SK-N-SH (cell line): ENCODE measurements at regions not wholly inside any gene's neighbourhood (a gene's known extent, or its start where the extent isn't known, plus 50 kb on each side); places are given as distances from the start of the nearest gene placed in this dataset.

Source experiments
- CTCF ChIA-PET: fragments of 300-600, 350-600 bp; formaldehyde crosslinking; extraction: SDS; loops from one replicate; lab custom pipeline; 2021; lab: Yijun Ruan, JAX
- POLR2A ChIA-PET: fragments of 350-600 bp; sonication (Branson Sonifier 250); formaldehyde crosslinking; extraction: SDS; loops from one replicate; lab custom pipeline; 2020; ENCODE audit warnings: antibody characterized with exemption, inconsistent platforms; lab: Yijun Ruan, JAX
- DNase-seq: peaks from one replicate; pipeline ENCODE4 v3.0.0; 2012
- H2AFZ ChIP-seq: fragments of 200-600 bp; sonication (generic); 2 replicates; pipeline ENCODE4 v1.8.1; 2016; ENCODE audit warnings: antibody characterized with exemption, mild to moderate bottlenecking, low read depth
- H3F3A ChIP-seq: fragments of 200-600 bp; sonication (generic); replicated peaks from 2 replicates; pipeline ENCODE3; 2016; ENCODE audit warnings: antibody characterized with exemption, mild to moderate bottlenecking; ENCODE audit not compliant: insufficient read depth
- H3K27ac ChIP-seq, 2 experiments: fragments of 200-500 bp in 1 of 2; fragments of 200-600 bp in 1 of 2; sonication (Bioruptor generic) in 1 of 2; sonication (generic), shearing (Covaris generic) in 1 of 2; 2 replicates each; pipeline versions ENCODE4 v1.5.1 to v1.6.1; 2014 to 2016; ENCODE audit warnings: low read depth in 2 of 2, inconsistent platforms in 1 of 2, low read length in 1 of 2, mild to moderate bottlenecking in 1 of 2, mixed read lengths in 1 of 2
- H3K27me3 ChIP-seq: fragments of 200-600 bp; sonication (generic), shearing (Covaris generic); 2 replicates; pipeline ENCODE4 v1.6.1; 2016; ENCODE audit warnings: mixed run types; ENCODE audit not compliant: insufficient read depth
- H3K36me3 ChIP-seq, 2 experiments: fragments of 200-500 bp in 1 of 2; fragments of 200-600 bp in 1 of 2; sonication (Bioruptor generic) in 1 of 2; sonication (generic) in 1 of 2; replicated peaks in 1 of 2; 2 replicates each; pipeline versions ENCODE3 to v1.5.1; 2014 to 2016; ENCODE audit warnings: low read length in 1 of 2, mild to moderate bottlenecking in 1 of 2; ENCODE audit not compliant: insufficient read depth in 2 of 2, control insufficient read depth in 1 of 2
- H3K4me1 ChIP-seq, 2 experiments: fragments of 200-500 bp in 1 of 2; fragments of 200-600 bp in 1 of 2; sonication (Bioruptor generic) in 1 of 2; sonication (generic), shearing (Covaris generic) in 1 of 2; 2 replicates each; pipeline versions ENCODE4 v1.5.1 to v1.6.1; 2014 to 2016; ENCODE audit warnings: low read depth in 1 of 2, low read length in 1 of 2, mixed run types in 1 of 2; ENCODE audit not compliant: insufficient read depth in 2 of 2, control insufficient read depth in 1 of 2
- H3K4me2 ChIP-seq: fragments of 200-600 bp; sonication (generic), shearing (Covaris generic); 2 replicates; pipeline ENCODE4 v1.6.1; 2017; ENCODE audit warnings: mixed run types
- H3K4me3 ChIP-seq, 2 experiments: fragments of 200-500 bp in 1 of 2; fragments of 200-600 bp in 1 of 2; sonication (Bioruptor generic) in 1 of 2; sonication (generic), shearing (Covaris generic) in 1 of 2; 2 replicates each; pipeline versions ENCODE4 v1.5.1 to v1.8.1; 2014 to 2016; ENCODE audit warnings: low read depth in 2 of 2, inconsistent platforms in 1 of 2, low read length in 1 of 2, mild to moderate bottlenecking in 1 of 2, mixed read lengths in 1 of 2, moderate library complexity in 1 of 2
- H3K79me2 ChIP-seq: fragments of 200-600 bp; sonication (generic); 2 replicates; pipeline ENCODE4 v1.8.1; 2017; ENCODE audit warnings: mild to moderate bottlenecking; ENCODE audit not compliant: insufficient read depth
- H3K9ac ChIP-seq: fragments of 200-600 bp; sonication (generic); 2 replicates; pipeline ENCODE4 v1.6.1; 2017; ENCODE audit warnings: mixed run types
- H3K9me2 ChIP-seq: fragments of 200-600 bp; sonication (generic); 2 replicates; pipeline ENCODE4 v1.6.1; 2017; ENCODE audit warnings: mixed run types
- H3K9me3 ChIP-seq: fragments of 200-600 bp; sonication (generic); 2 replicates; pipeline ENCODE4 v1.6.1; 2017; ENCODE audit warnings: mixed run types, mild to moderate bottlenecking, moderate library complexity
- H4K20me1 ChIP-seq: fragments of 200-600 bp; sonication (generic); 2 replicates; pipeline ENCODE4 v1.6.1; 2017; ENCODE audit warnings: mild to moderate bottlenecking, mixed run types; ENCODE audit not compliant: insufficient read depth
- CHD2 ChIP-seq: fragments of 150-350 bp; IDR thresholded peaks from 2 replicates; pipeline ENCODE4 v1.6.1; 2018; ENCODE audit warnings: low read length; ENCODE audit not compliant: partially characterized antibody
- EP300 ChIP-seq, 2 experiments: IDR thresholded peaks; 2 replicates each; pipeline versions ENCODE4 v1.4.0 to v1.6.1; 2012; ENCODE audit warnings: borderline replicate concordance in 1 of 2, low read depth in 1 of 2, low read length in 1 of 2
- FOXJ3 ChIP-seq: sonication (generic); formaldehyde crosslinking; IDR thresholded peaks from 2 replicates; pipeline ENCODE4 v1.5.1; 2020; ENCODE audit warnings: mild to moderate bottlenecking, missing genetic modification reagents
- FOXM1 ChIP-seq: IDR thresholded peaks from 2 replicates; pipeline ENCODE4 v1.4.0; 2012; ENCODE audit warnings: low read depth, mild to moderate bottlenecking
- GATA2 ChIP-seq: sonication (generic); formaldehyde crosslinking; IDR thresholded peaks from 2 replicates; pipeline ENCODE4 v1.5.0; 2020; ENCODE audit warnings: mild to moderate bottlenecking, missing genetic modification reagents
- JUND ChIP-seq: IDR thresholded peaks from 2 replicates; pipeline ENCODE4 v1.4.0; 2012
- MEF2A ChIP-seq: IDR thresholded peaks from 2 replicates; pipeline ENCODE4 v1.4.0; 2012; ENCODE audit warnings: low read depth, borderline replicate concordance
- NRF1 ChIP-seq: IDR thresholded peaks from 2 replicates; pipeline ENCODE4 v1.6.1; 2012; ENCODE audit warnings: low read depth, mild to moderate bottlenecking, low read length
- POLR2AphosphoS5 ChIP-seq: IDR thresholded peaks from 2 replicates; pipeline ENCODE4 v1.6.1; 2012; ENCODE audit warnings: low read depth, low read length
- RCOR1 ChIP-seq: fragments of 150-350 bp; IDR thresholded peaks from 2 replicates; pipeline ENCODE4 v1.6.1; 2017; ENCODE audit warnings: antibody characterized with exemption, low read length
- RFX5 ChIP-seq: IDR thresholded peaks from 2 replicates; pipeline ENCODE4 v1.6.1; 2012; ENCODE audit warnings: mild to moderate bottlenecking, improper control_type of control experiment, low read length
- RXRA ChIP-seq: IDR thresholded peaks from 2 replicates; pipeline ENCODE4 v1.4.0; 2012; ENCODE audit warnings: low read depth, mild to moderate bottlenecking, borderline replicate concordance
- SIN3A ChIP-seq: IDR thresholded peaks from 2 replicates; pipeline ENCODE4 v1.6.1; 2012; ENCODE audit warnings: low read depth, mild to moderate bottlenecking, low read length, moderate library complexity, borderline replicate concordance
- TAF1 ChIP-seq: IDR thresholded peaks from 2 replicates; pipeline ENCODE4 v1.6.1; 2012; ENCODE audit warnings: low read depth, mild to moderate bottlenecking, low read length, moderate library complexity, borderline replicate concordance
- TCF12 ChIP-seq: IDR thresholded peaks from 2 replicates; pipeline ENCODE4 v1.4.0; 2012
- YY1 ChIP-seq: IDR thresholded peaks from 2 replicates; pipeline ENCODE4 v1.4.0; 2012; ENCODE audit warnings: low read depth, mild to moderate bottlenecking
- WGBS: methylation state at CpG from one replicate; pipeline ENCODE4 v1.1.6; 2017; ENCODE audit warnings: low lambda C conversion rate; 5-methylcytosine and 5-hydroxymethylcytosine counted together
- TF ChIP-seq, protein P1 (sequence below): IDR thresholded peaks from 2 replicates; pipeline ENCODE4 v1.6.1; 2012; ENCODE audit warnings: mild to moderate bottlenecking, low read depth, low read length, moderate library complexity
- TF ChIP-seq, protein P2 (sequence below): IDR thresholded peaks from 2 replicates; pipeline ENCODE4 v1.4.0; 2012; ENCODE audit warnings: low read depth, borderline replicate concordance
- TF ChIP-seq, protein P3 (sequence below): fragments of 150-350 bp; IDR thresholded peaks from 2 replicates; pipeline ENCODE4 v1.6.1; 2017; ENCODE audit warnings: antibody characterized with exemption, low read length, low read depth, borderline replicate concordance

DNA sequence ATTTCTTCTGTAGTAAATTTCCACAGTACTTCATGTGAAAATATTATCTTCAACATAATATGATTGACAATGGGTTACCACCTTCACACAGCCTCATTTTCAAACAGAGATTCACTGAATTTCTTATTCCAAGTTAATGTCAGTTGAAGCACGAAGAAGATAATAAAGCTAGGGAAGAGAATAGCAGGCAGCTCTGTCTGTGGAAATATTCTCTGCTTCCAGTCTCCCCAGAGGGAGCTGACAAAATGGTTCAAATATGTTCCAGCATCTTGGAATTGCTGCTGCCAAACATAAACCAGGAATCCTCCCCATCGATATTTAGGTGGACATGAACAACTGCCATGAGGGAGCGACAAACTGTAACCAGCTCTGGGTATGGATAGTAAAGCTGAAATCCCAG lies 224.8 kb downstream of the GJA1 start (continued):
- TF ChIP-seq CHD2 = no peak
- TF ChIP-seq EP300 (IDR thresholded peaks at IDR 0.05; ENCODE audit: borderline replicate concordance in 1 of 2, low read depth in 1 of 2, low read length in 1 of 2) = no peak
- no peak for TF ChIP-seq SIN3A
- TF ChIP-seq, protein P1, sequence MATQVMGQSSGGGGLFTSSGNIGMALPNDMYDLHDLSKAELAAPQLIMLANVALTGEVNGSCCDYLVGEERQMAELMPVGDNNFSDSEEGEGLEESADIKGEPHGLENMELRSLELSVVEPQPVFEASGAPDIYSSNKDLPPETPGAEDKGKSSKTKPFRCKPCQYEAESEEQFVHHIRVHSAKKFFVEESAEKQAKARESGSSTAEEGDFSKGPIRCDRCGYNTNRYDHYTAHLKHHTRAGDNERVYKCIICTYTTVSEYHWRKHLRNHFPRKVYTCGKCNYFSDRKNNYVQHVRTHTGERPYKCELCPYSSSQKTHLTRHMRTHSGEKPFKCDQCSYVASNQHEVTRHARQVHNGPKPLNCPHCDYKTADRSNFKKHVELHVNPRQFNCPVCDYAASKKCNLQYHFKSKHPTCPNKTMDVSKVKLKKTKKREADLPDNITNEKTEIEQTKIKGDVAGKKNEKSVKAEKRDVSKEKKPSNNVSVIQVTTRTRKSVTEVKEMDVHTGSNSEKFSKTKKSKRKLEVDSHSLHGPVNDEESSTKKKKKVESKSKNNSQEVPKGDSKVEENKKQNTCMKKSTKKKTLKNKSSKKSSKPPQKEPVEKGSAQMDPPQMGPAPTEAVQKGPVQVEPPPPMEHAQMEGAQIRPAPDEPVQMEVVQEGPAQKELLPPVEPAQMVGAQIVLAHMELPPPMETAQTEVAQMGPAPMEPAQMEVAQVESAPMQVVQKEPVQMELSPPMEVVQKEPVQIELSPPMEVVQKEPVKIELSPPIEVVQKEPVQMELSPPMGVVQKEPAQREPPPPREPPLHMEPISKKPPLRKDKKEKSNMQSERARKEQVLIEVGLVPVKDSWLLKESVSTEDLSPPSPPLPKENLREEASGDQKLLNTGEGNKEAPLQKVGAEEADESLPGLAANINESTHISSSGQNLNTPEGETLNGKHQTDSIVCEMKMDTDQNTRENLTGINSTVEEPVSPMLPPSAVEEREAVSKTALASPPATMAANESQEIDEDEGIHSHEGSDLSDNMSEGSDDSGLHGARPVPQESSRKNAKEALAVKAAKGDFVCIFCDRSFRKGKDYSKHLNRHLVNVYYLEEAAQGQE = no peak

DNA sequence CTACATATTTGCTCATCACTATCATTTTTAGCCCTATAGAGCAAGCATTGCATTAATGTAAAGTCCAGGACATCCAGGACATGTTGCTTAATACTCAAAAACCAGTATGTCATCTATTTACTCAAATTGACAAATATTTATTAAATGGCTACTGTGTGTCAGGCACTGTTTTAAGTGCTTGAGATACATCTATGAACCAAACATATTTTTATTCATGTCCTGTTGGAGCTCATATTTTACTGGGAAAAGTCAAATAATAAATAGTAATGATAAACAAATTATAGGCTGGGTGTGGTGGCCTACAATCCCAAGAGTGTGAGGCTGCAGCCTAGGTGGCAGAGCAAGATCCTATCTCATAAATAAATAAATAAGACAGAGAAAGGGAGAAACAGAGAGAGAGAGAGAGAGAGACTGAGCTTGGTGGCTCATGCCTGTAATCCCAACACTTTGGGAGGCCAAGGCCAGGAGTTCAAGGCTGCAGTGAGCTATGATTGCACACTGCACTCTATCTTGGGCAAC lies 227.9 kb downstream of the GJA1 start:
- H3K4me1 ChIP-seq = peaks cover 0 to 8% of the 10 kb centered on the region in 2 experiments; a peak in 1 of 4 replicates
- CTCF ChIA-PET = interaction anchor here (0.8 kb wide), 1 partner anchor 13 kb away, joined by 3 read pairs; no protein-coding TSS in a partner anchor
- no peaks in the 10 kb centered on the region for H3K79me2 ChIP-seq
- no peak overlapping the region for H3K27ac ChIP-seq
- H3K27me3 ChIP-seq = no peaks in the 10 kb centered on the region
- H3K9ac ChIP-seq = no peak overlapping the region
- H4K20me1 ChIP-seq = no peaks in the 10 kb centered on the region
- POLR2A ChIA-PET = no interaction called here
- no peak for DNase-seq
- H2AFZ ChIP-seq = no peak overlapping the region
- TF ChIP-seq, protein P2, sequence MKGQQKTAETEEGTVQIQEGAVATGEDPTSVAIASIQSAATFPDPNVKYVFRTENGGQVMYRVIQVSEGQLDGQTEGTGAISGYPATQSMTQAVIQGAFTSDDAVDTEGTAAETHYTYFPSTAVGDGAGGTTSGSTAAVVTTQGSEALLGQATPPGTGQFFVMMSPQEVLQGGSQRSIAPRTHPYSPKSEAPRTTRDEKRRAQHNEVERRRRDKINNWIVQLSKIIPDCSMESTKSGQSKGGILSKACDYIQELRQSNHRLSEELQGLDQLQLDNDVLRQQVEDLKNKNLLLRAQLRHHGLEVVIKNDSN = no peak
- H3K9me3 ChIP-seq = 0 out of 2 replicates have a peak, but pooled peaks cover 5% of the 10 kb centered on the region
- H3K9me2 ChIP-seq = no peaks in the 10 kb centered on the region
- H3K36me3 ChIP-seq = no peaks in the 10 kb centered on the region
- peaks cover 3% of the 10 kb centered on the region for H3F3A ChIP-seq
- H3K4me3 ChIP-seq = no peak overlapping the region
- no peak overlapping the region for H3K4me2 ChIP-seq

DNA sequence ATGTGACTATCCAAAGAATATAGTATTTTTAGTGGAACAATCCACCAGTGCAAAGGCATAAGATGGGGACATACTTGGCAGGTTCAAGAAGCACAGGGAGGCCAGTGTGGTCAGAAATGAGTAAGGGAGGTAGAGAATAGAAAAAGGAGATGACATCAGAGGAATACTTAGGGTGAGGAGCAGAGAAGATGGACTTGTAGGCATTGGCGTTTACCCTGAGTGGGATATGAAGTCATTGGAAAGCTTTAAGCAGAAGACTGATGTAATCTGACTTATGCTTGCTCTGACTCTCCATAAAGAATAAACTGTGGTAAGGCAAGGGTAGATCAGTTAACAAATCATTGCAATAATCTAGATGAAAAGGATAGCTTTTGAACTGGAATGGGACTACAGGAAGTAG lies 228.7 kb downstream of the GJA1 start:
- H3F3A ChIP-seq = peaks cover 3% of the 10 kb centered on the region
- no peak for DNase-seq
- H4K20me1 ChIP-seq = no peaks in the 10 kb centered on the region
- no peak overlapping the region for H2AFZ ChIP-seq
- H3K27ac ChIP-seq = no peak overlapping the region
- 93% methylated on average over 1 of the region's 1 CpG for WGBS
- no peaks in the 10 kb centered on the region for H3K9me2 ChIP-seq
- H3K4me3 ChIP-seq = no peak overlapping the region
- 0 out of 2 replicates have a peak, but pooled peaks cover 5% of the 10 kb centered on the region for H3K9me3 ChIP-seq
- CTCF ChIA-PET = no interaction called here
- H3K9ac ChIP-seq = no peak overlapping the region
- POLR2A ChIA-PET = no interaction called here
- peaks cover 0 to 8% of the 10 kb centered on the region in 2 experiments; a peak in 1 of 4 replicates for H3K4me1 ChIP-seq
- H3K79me2 ChIP-seq = no peaks in the 10 kb centered on the region
- no peaks in the 10 kb centered on the region for H3K27me3 ChIP-seq
- H3K4me2 ChIP-seq = no peak overlapping the region
- H3K36me3 ChIP-seq = no peaks in the 10 kb centered on the region
- TF ChIP-seq NRF1 (no peak), MEF2A (no peak), RFX5 (no peak), CHD2 (no peak), RCOR1 (no peak), TCF12 (no peak), JUND (no peak), GATA2 (no peak), FOXJ3 (CRISPR knock-in tag) (no peak), TAF1 (no peak), FOXM1 (no peak), RXRA (no peak), YY1 (no peak), POLR2AphosphoS5 (no peak)
- TF ChIP-seq, protein P3, sequence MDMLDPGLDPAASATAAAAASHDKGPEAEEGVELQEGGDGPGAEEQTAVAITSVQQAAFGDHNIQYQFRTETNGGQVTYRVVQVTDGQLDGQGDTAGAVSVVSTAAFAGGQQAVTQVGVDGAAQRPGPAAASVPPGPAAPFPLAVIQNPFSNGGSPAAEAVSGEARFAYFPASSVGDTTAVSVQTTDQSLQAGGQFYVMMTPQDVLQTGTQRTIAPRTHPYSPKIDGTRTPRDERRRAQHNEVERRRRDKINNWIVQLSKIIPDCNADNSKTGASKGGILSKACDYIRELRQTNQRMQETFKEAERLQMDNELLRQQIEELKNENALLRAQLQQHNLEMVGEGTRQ = no peak
- TF ChIP-seq, protein P2 = no peak
